Fibroblast of pulmonary artery (primary cell): ENCODE measurements at regions not wholly inside any gene's neighbourhood (a gene's known extent, or its start where the extent isn't known, plus 50 kb on each side); places are given as distances from the start of the nearest gene placed in this dataset.
A peak's percentile ranks its signal among the peaks of the same experiment; 100 is the strongest.

Source experiments
- DNase-seq: peaks from one replicate; pipeline ENCODE4 v3.0.0-alpha.2; 2010; ENCODE audit warnings: low read depth
- H3K4me3 ChIP-seq: replicated peaks from 2 replicates; pipeline ENCODE4 v1.5.1; 2011; ENCODE audit warnings: low read depth, mild to moderate bottlenecking, control low read depth, low read length, moderate library complexity
- TF ChIP-seq, protein P1 (sequence below): IDR thresholded peaks from 2 replicates; pipeline ENCODE4 v1.5.1; 2011; ENCODE audit warnings: mild to moderate bottlenecking, control low read depth, low read length, inconsistent platforms; ENCODE audit errors: missing control alignments

DNA sequence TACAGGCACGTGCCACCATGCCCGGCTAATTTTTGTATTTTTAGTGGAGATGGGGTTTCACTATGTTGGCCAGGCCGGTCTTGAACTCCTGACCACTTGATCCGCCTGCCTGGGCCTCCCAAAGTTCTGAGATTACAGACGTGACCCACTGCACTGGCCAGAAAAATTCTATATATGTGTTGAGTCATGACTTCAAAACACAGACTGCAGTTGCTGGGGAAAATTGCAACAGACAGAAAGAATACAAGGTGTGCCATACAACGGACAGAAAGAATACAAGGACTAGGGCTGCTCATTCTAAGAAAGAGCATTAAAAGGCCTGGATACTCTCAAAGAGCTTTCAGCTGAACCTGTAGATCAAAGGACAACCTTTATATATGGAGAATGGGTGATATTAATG, 109.6 kb upstream of the ACSL4 start:
- TF ChIP-seq, protein P1, sequence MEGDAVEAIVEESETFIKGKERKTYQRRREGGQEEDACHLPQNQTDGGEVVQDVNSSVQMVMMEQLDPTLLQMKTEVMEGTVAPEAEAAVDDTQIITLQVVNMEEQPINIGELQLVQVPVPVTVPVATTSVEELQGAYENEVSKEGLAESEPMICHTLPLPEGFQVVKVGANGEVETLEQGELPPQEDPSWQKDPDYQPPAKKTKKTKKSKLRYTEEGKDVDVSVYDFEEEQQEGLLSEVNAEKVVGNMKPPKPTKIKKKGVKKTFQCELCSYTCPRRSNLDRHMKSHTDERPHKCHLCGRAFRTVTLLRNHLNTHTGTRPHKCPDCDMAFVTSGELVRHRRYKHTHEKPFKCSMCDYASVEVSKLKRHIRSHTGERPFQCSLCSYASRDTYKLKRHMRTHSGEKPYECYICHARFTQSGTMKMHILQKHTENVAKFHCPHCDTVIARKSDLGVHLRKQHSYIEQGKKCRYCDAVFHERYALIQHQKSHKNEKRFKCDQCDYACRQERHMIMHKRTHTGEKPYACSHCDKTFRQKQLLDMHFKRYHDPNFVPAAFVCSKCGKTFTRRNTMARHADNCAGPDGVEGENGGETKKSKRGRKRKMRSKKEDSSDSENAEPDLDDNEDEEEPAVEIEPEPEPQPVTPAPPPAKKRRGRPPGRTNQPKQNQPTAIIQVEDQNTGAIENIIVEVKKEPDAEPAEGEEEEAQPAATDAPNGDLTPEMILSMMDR: no peak
- DNase-seq: peak; percentile 44
- H3K4me3 ChIP-seq: no peak overlapping the region

DNA sequence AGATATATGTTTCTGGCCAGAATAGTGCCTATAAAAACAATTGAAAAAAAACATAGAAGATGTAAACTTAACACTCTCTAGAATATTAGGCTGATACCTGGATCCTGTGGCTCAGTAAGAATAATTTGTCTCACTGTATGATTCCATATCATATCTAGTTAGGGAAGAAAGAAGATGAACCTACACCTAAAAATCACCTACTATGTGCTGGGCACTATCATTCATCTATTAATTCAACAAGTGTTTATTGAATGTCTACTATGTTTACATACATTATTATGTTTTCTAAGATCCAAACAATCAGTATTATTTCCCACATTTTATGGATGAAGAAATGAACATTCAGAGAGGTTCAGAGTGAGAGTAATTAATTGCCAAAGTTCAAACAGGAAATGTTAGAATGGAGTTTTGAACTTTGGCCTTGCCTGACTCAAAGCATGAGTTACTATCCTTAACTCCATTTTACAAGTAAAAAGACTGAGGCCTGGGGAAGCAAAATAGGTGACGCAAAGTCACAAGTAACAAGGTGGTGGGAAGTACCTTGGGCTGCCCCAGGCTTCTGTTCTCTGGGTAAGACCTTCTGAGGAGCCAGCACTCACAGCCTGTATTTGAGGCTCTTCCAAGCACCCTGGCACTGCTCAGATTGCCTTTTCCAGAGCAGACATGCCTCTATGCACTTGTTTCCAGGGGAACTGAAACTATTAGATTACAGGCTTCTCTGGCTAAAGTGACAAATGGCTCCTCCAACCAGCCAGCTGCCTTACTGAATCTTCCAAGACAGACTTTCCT, 111.1 kb upstream of the ACSL4 start:
- no peak for DNase-seq
- TF ChIP-seq, protein P1: no peak

DNA sequence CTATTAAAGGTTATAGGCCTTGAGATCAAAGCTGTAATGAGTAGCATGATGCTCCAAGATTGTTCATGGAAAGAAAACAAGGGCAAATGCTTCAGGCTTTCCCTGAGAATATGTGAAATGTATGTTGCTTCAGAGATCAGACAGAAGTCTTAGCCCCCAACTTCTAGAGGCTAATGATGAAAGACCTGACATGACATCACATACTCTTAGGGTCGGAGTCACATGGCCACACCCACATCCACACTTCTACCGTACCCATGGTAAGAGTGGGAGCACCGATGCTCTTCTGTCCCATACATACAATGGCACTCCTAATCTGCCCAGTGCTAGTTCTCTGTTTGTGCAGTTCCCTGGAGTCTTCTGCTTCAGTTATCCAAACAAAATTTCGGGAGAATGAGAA, 111.9 kb upstream of the ACSL4 start:
- no peak overlapping the region for H3K4me3 ChIP-seq
- DNase-seq: no peak
- TF ChIP-seq, protein P1: no peak

More for the DNA sequence above, 111.1 kb upstream of the ACSL4 start:
- no peak overlapping the region for H3K4me3 ChIP-seq

DNA sequence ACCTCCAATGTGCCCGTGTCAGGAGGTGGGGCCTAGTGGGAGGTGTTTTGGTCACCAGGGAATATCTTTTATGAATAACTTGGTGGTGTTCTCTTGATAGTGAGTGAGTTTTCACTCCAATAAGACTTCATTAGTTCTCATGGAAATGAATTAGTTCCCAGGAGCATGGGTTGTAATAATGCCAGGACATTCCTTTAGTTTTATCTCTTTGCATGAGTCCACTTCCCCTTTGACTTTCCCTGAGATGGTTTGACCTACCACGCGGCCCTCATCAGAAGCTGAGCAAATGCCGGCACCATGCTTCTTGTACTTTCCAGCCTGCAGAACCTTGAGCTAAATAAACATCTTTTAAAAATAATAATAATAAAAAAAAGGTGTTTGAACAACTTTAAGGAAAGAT, 112.9 kb upstream of the ACSL4 start:
- peak; percentile 64 for DNase-seq
- TF ChIP-seq, protein P1: no peak
- H3K4me3 ChIP-seq: no peak overlapping the region

DNA sequence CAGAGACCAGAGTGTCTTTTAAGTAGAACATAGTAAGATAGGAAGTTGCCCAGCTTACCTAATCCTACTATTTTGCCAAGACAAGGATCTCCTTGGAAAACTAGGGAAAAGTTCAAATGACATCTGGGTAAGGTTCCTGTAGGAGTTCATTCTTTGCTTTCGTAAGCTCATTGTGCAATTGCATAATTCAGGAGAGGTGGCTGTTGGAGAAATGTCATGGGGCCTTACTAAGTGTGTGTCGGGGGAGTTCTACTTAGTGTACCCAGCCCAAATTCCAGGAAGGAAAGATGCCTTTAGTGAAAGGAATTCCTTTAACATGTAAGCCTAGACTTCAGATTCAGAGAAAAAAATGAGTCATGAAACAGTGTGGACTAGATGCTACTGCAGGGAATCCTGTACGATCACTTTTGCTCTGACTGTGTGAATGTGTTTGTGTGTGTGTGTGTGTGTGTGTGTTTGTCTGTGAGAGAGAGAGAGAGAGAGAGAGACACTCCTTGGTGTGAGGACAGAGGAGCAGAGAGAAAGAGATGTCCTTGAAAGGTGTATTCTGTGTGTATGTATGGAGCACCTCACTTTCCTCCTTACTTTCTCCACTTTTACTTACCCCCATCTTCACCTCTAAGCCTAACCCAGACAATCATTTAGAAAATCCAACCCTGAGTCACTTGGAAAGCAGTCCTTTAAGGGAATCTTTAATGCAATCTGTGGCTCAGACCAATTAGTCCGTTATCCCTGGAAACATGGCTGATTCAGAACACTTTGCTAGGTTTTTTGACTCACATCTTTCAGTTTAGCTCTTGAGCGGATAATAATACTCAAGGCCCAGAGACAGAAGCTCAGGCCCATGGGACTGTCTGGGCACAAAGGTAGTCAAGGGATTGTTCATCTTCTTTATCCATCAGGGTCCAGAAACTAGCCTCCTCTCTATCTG, 114.5 kb upstream of the ACSL4 start:
- TF ChIP-seq, protein P1: no peak
- DNase-seq: peak; percentile 96
- H3K4me3 ChIP-seq: no peak overlapping the region

DNA sequence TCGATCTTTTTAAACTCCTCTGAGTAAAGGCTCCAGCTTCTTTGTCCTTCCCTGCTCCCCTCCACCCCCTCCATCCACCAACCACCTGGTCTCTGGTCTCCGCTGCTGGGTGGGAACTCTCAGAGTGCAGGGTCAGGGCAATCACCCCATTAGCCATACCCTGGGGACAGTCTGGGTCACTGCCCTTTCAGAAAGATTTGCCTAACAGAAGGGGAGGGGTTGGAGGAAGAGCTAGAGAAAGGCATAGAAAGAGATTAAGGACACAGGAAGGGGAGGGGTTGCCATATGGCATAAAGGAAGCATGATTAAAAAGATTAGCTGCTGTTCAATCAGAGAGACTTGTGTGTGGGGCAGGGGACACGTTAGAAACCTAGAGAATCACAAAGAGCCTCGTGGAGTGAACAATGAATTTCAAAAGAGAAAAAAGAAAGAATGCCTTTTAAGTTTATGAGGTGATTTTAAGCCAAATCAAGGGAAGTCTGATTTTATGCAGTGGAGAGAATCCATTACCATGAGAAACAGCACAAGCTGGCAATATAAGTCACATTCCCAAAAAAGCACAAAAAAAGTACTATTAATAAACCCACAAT, 115.5 kb upstream of the ACSL4 start:
- H3K4me3 ChIP-seq: no peak overlapping the region
- TF ChIP-seq, protein P1: no peak
- DNase-seq: no peak
